ENCODE measurements at regions not wholly inside any gene's neighbourhood (a gene's known extent, or its start where the extent isn't known, plus 50 kb on each side); places are given as distances from the start of the nearest gene placed in this dataset.

- no peak overlapping the region for H3K4me2 ChIP-seq (ENCODE audit: low read length)
- H4K20me1 ChIP-seq (ENCODE audit: insufficient read depth) = no peaks in the 10 kb centered on the region
- intact Hi-C loops (cut with micrococcal nuclease) = no loop called here
- BruUV-seq (replicated peaks) = no TSS peak
- H3K9me3 ChIP-seq (ENCODE audit: control insufficient read depth in 1 of 2, insufficient read depth in 1 of 2, low read depth in 1 of 2, low read length in 2 of 2) = no peaks in the 10 kb centered on the region
- H3K27me3 ChIP-seq (ENCODE audit: insufficient read depth, low read length) = 0 out of 2 replicates have a peak, but pooled peaks cover 16% of the 10 kb centered on the region
- no peak overlapping the region for H3K4me3 ChIP-seq (replicated peaks in 1 of 2; ENCODE audit: low read depth in 1 of 2, low read length in 2 of 2)
- no peak overlapping the region for H3K27ac ChIP-seq (ENCODE audit: low read depth, low read length)
- H3K4me1 ChIP-seq (ENCODE audit: control insufficient read depth in 1 of 2, insufficient read depth in 2 of 2, low read length in 2 of 2) = no peaks in the 10 kb centered on the region
- no peak for DNase-seq (ENCODE audit: low read depth, low spot score)
- TF ChIP-seq SRF (IDR thresholded peaks at IDR 0.05; ENCODE audit: low read depth) (no peak), FOSL1 (IDR thresholded peaks at IDR 0.05; ENCODE audit: low read depth) (no peak)
- RAD21 ChIA-PET (ENCODE audit: low non-redundant PET in 1 of 2, low total read pairs in 2 of 2, uncharacterized antibody in 2 of 2, unreplicated experiment in 2 of 2) = no interaction called here
- ATAC-seq = no peak
- no peaks in the 10 kb centered on the region for H3K36me3 ChIP-seq (ENCODE audit: control insufficient read depth in 1 of 2, insufficient read depth in 2 of 2, low read length in 2 of 2)
- H3K79me2 ChIP-seq (ENCODE audit: insufficient read depth, low read length) = no peaks in the 10 kb centered on the region
- H2AFZ ChIP-seq (ENCODE audit: low read depth, low read length, poor library complexity, severe bottlenecking) = no peak overlapping the region
- CTCF ChIA-PET = no interaction called here
- no peaks in the 10 kb centered on the region for H3K9me2 ChIP-seq (ENCODE audit: insufficient read depth)
- no peak overlapping the region for H3K9ac ChIP-seq (ENCODE audit: low read length)
- POLR2A ChIA-PET = no interaction called here
These were observed 67.0 kb downstream of the OR5AK2 start for GRCh38 chr11:57055744-57056143.

DNA sequence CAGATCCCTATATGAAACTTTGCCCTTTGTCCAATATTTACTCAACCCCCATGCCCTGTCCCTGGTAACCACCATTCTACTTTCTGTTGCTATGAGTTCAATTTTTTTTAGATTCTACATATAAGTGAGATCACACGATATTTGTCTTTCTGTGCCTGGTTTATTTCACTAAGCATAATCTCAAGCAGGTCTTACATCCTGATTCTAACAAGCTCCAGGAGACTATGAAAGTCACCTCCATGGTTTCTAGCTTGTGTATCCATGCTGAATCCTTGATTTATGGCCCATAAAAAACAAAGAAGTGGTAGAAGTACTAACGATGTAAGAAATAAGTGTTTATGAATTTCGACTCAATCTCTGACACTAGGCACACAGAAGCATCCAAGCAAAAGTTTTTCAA, 68.0 kb downstream of the OR5AK2 start:
- BruUV-seq (replicated peaks) = no TSS peak
- H3K4me3 ChIP-seq (replicated peaks in 1 of 2; ENCODE audit: low read depth in 1 of 2, low read length in 2 of 2) = no peak overlapping the region
- H3K79me2 ChIP-seq (ENCODE audit: insufficient read depth, low read length) = no peaks in the 10 kb centered on the region
- ATAC-seq = no peak
- H3K27ac ChIP-seq (ENCODE audit: low read depth, low read length) = no peak overlapping the region
- H3K36me3 ChIP-seq (ENCODE audit: control insufficient read depth in 1 of 2, insufficient read depth in 2 of 2, low read length in 2 of 2) = no peaks in the 10 kb centered on the region
- CTCF ChIA-PET = no interaction called here
- POLR2A ChIA-PET = no interaction called here
- no peaks in the 10 kb centered on the region for H3K4me1 ChIP-seq (ENCODE audit: control insufficient read depth in 1 of 2, insufficient read depth in 2 of 2, low read length in 2 of 2)
- no peaks in the 10 kb centered on the region for H3K9me2 ChIP-seq (ENCODE audit: insufficient read depth)
- H2AFZ ChIP-seq (ENCODE audit: low read depth, low read length, poor library complexity, severe bottlenecking) = no peak overlapping the region
- no peak overlapping the region for H3K9ac ChIP-seq (ENCODE audit: low read length)
- H4K20me1 ChIP-seq (ENCODE audit: insufficient read depth) = no peaks in the 10 kb centered on the region
- H3K9me3 ChIP-seq (ENCODE audit: control insufficient read depth in 1 of 2, insufficient read depth in 1 of 2, low read depth in 1 of 2, low read length in 2 of 2) = no peaks in the 10 kb centered on the region
- H3K27me3 ChIP-seq (ENCODE audit: insufficient read depth, low read length) = 0 out of 2 replicates have a peak, but pooled peaks cover 10% of the 10 kb centered on the region
- TF ChIP-seq, protein P1, sequence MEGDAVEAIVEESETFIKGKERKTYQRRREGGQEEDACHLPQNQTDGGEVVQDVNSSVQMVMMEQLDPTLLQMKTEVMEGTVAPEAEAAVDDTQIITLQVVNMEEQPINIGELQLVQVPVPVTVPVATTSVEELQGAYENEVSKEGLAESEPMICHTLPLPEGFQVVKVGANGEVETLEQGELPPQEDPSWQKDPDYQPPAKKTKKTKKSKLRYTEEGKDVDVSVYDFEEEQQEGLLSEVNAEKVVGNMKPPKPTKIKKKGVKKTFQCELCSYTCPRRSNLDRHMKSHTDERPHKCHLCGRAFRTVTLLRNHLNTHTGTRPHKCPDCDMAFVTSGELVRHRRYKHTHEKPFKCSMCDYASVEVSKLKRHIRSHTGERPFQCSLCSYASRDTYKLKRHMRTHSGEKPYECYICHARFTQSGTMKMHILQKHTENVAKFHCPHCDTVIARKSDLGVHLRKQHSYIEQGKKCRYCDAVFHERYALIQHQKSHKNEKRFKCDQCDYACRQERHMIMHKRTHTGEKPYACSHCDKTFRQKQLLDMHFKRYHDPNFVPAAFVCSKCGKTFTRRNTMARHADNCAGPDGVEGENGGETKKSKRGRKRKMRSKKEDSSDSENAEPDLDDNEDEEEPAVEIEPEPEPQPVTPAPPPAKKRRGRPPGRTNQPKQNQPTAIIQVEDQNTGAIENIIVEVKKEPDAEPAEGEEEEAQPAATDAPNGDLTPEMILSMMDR (IDR thresholded peaks at IDR 0.05 in 2 of 3, conservative IDR thresholded peaks at IDR 0.05 in 1 of 3; ENCODE audit: borderline replicate concordance in 1 of 3, insufficient read depth in 1 of 3, low read depth in 2 of 3, low read length in 2 of 3) = no peak
- TF ChIP-seq REST (IDR thresholded peaks at IDR 0.05; ENCODE audit: low read depth) (no peak), EGR1 (IDR thresholded peaks at IDR 0.05; ENCODE audit: low read depth) (no peak), SP1 (IDR thresholded peaks at IDR 0.05; ENCODE audit: low read depth) (no peak), YY1 (IDR thresholded peaks at IDR 0.05; ENCODE audit: extremely low read depth, insufficient replicate concordance, low read depth, low read length) (no peak), FOSL1 (IDR thresholded peaks at IDR 0.05; ENCODE audit: low read depth) (no peak)
- no peak overlapping the region for H3K4me2 ChIP-seq (ENCODE audit: low read length)
- RAD21 ChIA-PET (ENCODE audit: low non-redundant PET in 1 of 2, low total read pairs in 2 of 2, uncharacterized antibody in 2 of 2, unreplicated experiment in 2 of 2) = no interaction called here
- intact Hi-C loops (cut with micrococcal nuclease) = no loop called here
- DNase-seq (ENCODE audit: low read depth, low spot score) = no peak

Measured in HCT116 (cell line).